H9 (cell line): ENCODE measurements at regions not wholly inside any gene's neighbourhood (a gene's known extent, or its start where the extent isn't known, plus 50 kb on each side); places are given as distances from the start of the nearest gene placed in this dataset.

Source experiments
- DNase-seq: peaks from one replicate; pipeline ENCODE4 v3.0.0-alpha.2; 2017
- H2AFZ ChIP-seq: one replicate; pipeline ENCODE4 v1.6.1; 2013; ENCODE audit warnings: mild to moderate bottlenecking, low read length, control low read depth, moderate library complexity
- H2AK5ac ChIP-seq: 2 replicates; pipeline ENCODE4 v1.6.1; 2013; ENCODE audit warnings: low read length, control low read depth, mixed read lengths; ENCODE audit not compliant: insufficient read length
- H2BK120ac ChIP-seq: one replicate; pipeline ENCODE4 v1.6.1; 2013; ENCODE audit warnings: low read depth, mild to moderate bottlenecking, low read length, control low read depth, inconsistent platforms; ENCODE audit not compliant: poor library complexity, severe bottlenecking
- H2BK12ac ChIP-seq: 2 replicates; pipeline ENCODE4 v1.6.1; 2013; ENCODE audit warnings: low read length, control low read depth, mixed read lengths, low read depth; ENCODE audit not compliant: insufficient read length
- H2BK15ac ChIP-seq: 2 replicates; pipeline ENCODE4 v1.6.1; 2013; ENCODE audit warnings: low read depth, low read length, control low read depth
- H2BK20ac ChIP-seq: one replicate; pipeline ENCODE4 v1.6.1; 2013; ENCODE audit warnings: low read depth, mild to moderate bottlenecking, low read length, control low read depth, inconsistent platforms; ENCODE audit not compliant: poor library complexity, severe bottlenecking
- H2BK5ac ChIP-seq: 2 replicates; pipeline ENCODE4 v1.6.1; 2013; ENCODE audit warnings: low read length, control low read depth, mixed read lengths; ENCODE audit not compliant: insufficient read length
- H3K14ac ChIP-seq: 2 replicates; pipeline ENCODE4 v1.6.1; 2013; ENCODE audit warnings: low read length, control low read depth; ENCODE audit not compliant: insufficient read depth
- H3K18ac ChIP-seq: 2 replicates; pipeline ENCODE4 v1.6.1; 2013; ENCODE audit warnings: low read depth, mild to moderate bottlenecking, mixed read lengths, low read length, control low read depth; ENCODE audit not compliant: insufficient read length
- H3K23ac ChIP-seq: 2 replicates; pipeline ENCODE4 v1.6.1; 2013; ENCODE audit warnings: low read length, control low read depth, mixed read lengths, low read depth; ENCODE audit not compliant: insufficient read length
- H3K23me2 ChIP-seq: 2 replicates; pipeline ENCODE4 v1.6.1; 2013; ENCODE audit warnings: low read depth, mild to moderate bottlenecking, mixed read lengths, low read length, control low read depth; ENCODE audit not compliant: insufficient read length, poor library complexity, severe bottlenecking
- H3K27ac ChIP-seq: 2 replicates; pipeline ENCODE4 v1.5.1; 2013; ENCODE audit warnings: low read length, control low read depth, mixed read lengths, low read depth; ENCODE audit not compliant: insufficient read length
- H3K27me3 ChIP-seq: 2 replicates; pipeline ENCODE4 v1.6.1; 2013; ENCODE audit warnings: low read length, control low read depth, inconsistent platforms; ENCODE audit not compliant: insufficient read depth
- H3K4ac ChIP-seq: 2 replicates; pipeline ENCODE4 v1.6.1; 2013; ENCODE audit warnings: low read depth, mild to moderate bottlenecking, control low read depth, inconsistent platforms, low read length, moderate library complexity
- H3K4me1 ChIP-seq: 2 replicates; pipeline ENCODE4 v1.6.1; 2013; ENCODE audit warnings: low read length, control low read depth, inconsistent platforms; ENCODE audit not compliant: insufficient read depth
- H3K4me2 ChIP-seq: 2 replicates; pipeline ENCODE4 v1.6.1; 2013; ENCODE audit warnings: low read length, control low read depth, mixed read lengths; ENCODE audit not compliant: insufficient read length, insufficient read depth
- H3K56ac ChIP-seq: 2 replicates; pipeline ENCODE4 v1.6.1; 2013; ENCODE audit warnings: low read depth, mild to moderate bottlenecking, mixed read lengths, low read length, control low read depth; ENCODE audit not compliant: insufficient read length
- H3K79me1 ChIP-seq: 2 replicates; pipeline ENCODE4 v1.6.1; 2013; ENCODE audit warnings: low read depth, mild to moderate bottlenecking, moderate library complexity, low read length, control low read depth, inconsistent platforms; ENCODE audit not compliant: insufficient read depth, poor library complexity, severe bottlenecking
- H3K79me2 ChIP-seq: 2 replicates; pipeline ENCODE4 v1.6.1; 2013; ENCODE audit warnings: low read length, control low read depth, inconsistent platforms; ENCODE audit not compliant: insufficient read depth
- H3K9ac ChIP-seq: 2 replicates; pipeline ENCODE4 v1.6.1; 2013; ENCODE audit warnings: low read length, control low read depth, mixed read lengths; ENCODE audit not compliant: insufficient read length; ENCODE audit errors: extremely low read depth
- H3K9me3 ChIP-seq: one replicate; pipeline ENCODE4 v1.6.1; 2013; ENCODE audit warnings: low read depth, low read length, inconsistent platforms; ENCODE audit not compliant: control insufficient read depth
- H3T11ph ChIP-seq: one replicate; pipeline ENCODE4 v1.6.1; 2013; ENCODE audit warnings: mild to moderate bottlenecking, low read length, control low read depth, inconsistent platforms
- H4K20me1 ChIP-seq: one replicate; pipeline ENCODE4 v1.6.1; 2013; ENCODE audit not compliant: control insufficient read depth, insufficient read length, insufficient read depth
- H4K5ac ChIP-seq: 2 replicates; pipeline ENCODE4 v1.6.1; 2013; ENCODE audit warnings: low read depth, mild to moderate bottlenecking, mixed read lengths, low read length, control low read depth; ENCODE audit not compliant: insufficient read length
- H4K8ac ChIP-seq: replicated peaks from 2 replicates; pipeline ENCODE4 v1.6.1; 2013; ENCODE audit warnings: low read length, control low read depth, mixed read lengths, low read depth; ENCODE audit not compliant: insufficient read length
- H4K91ac ChIP-seq: 2 replicates; pipeline ENCODE4 v1.6.1; 2013; ENCODE audit warnings: low read depth, mild to moderate bottlenecking, moderate library complexity, mixed read lengths, low read length, control low read depth; ENCODE audit not compliant: insufficient read length
- H3K27ac Mint-ChIP-seq, 3 experiments: 2 replicates in 2 of 3; 3 replicates in 1 of 3; pipeline ENCODE4 v1.8.0; 2020 to 2021; ENCODE audit warnings: mixed read lengths in 3 of 3, mild to moderate bottlenecking in 1 of 3, moderate library complexity in 1 of 3
- H3K27me3 Mint-ChIP-seq: 2 replicates; pipeline ENCODE4 v1.8.0; 2021; ENCODE audit warnings: low read depth, mild to moderate bottlenecking, moderate library complexity, mixed read lengths
- H3K36me3 Mint-ChIP-seq, 3 experiments: 2 replicates in 2 of 3; 3 replicates in 1 of 3; pipeline ENCODE4 v1.8.0; 2020 to 2021; ENCODE audit warnings: low read depth in 3 of 3, mixed read lengths in 3 of 3; ENCODE audit not compliant: insufficient read depth in 1 of 3
- H3K4me1 Mint-ChIP-seq, 2 experiments: 2 replicates each; pipeline ENCODE4 v1.8.0; 2020; ENCODE audit warnings: mixed read lengths in 2 of 2
- H3K4me3 Mint-ChIP-seq, 2 experiments: 2 replicates in 1 of 2; 3 replicates in 1 of 2; pipeline ENCODE4 v1.8.0; 2020 to 2021; ENCODE audit warnings: mild to moderate bottlenecking in 2 of 2, mixed read lengths in 2 of 2, moderate library complexity in 1 of 2
- H3K9me3 Mint-ChIP-seq, 2 experiments: 2 replicates in 1 of 2; 3 replicates in 1 of 2; pipeline ENCODE4 v1.8.0; 2020; ENCODE audit warnings: mild to moderate bottlenecking in 2 of 2, mixed read lengths in 2 of 2, moderate library complexity in 1 of 2
- CTCF ChIP-seq: fragments of 200-600 bp; sonication (generic); conservative IDR thresholded peaks from 3 replicates; pipeline ENCODE4 v1.8.0; 2021; ENCODE audit warnings: antibody characterized with exemption, mild to moderate bottlenecking
- WGBS: extraction: QIAGEN DNeasy Blood & Tissue Kit; methylation state at CpG from one replicate; pipeline ENCODE4 v1.1.7; 2013; ENCODE audit warnings: missing lambda C conversion rate, low lambda C conversion rate, mixed read lengths; ENCODE audit not compliant: insufficient read length; ENCODE audit errors: extremely low coverage; 5-methylcytosine and 5-hydroxymethylcytosine counted together

GRCh38 chr16:73317321-73317857, 269.5 kb upstream of the ZFHX3 start:
- H4K8ac ChIP-seq: no peak overlapping the region
- H3K79me1 ChIP-seq: no peaks in the 10 kb centered on the region
- no peak overlapping the region for H3K14ac ChIP-seq
- no peak overlapping the region for H4K5ac ChIP-seq
- no peaks in the 10 kb centered on the region for H3K4me1 ChIP-seq
- no peak overlapping the region for H3K18ac ChIP-seq
- H3K27ac Mint-ChIP-seq: no peak overlapping the region
- no peak overlapping the region for H2BK12ac ChIP-seq
- H2AFZ ChIP-seq: no peak overlapping the region
- no peak for TF ChIP-seq CTCF
- peaks cover 0 to 5% of the 10 kb centered on the region in 2 experiments; a peak in 4 of 5 replicates for H3K9me3 Mint-ChIP-seq
- H3K23ac ChIP-seq: no peak overlapping the region
- no peak overlapping the region for H3K56ac ChIP-seq
- H3K27me3 Mint-ChIP-seq: no peaks in the 10 kb centered on the region
- no peaks in the 10 kb centered on the region for H3K79me2 ChIP-seq
- no CpG with 5 or more reads among the region's 12 CpGs for WGBS
- no peak overlapping the region for H3K4ac ChIP-seq
- no peaks in the 10 kb centered on the region for H3K27me3 ChIP-seq
- H3K4me3 Mint-ChIP-seq: no peak overlapping the region
- H2BK15ac ChIP-seq: no peak overlapping the region
- H3K9me3 ChIP-seq: no peaks in the 10 kb centered on the region
- no peak overlapping the region for H3K9ac ChIP-seq
- peaks cover 0 to 7% (median 0%) of the 10 kb centered on the region in 3 experiments; a peak in 1 of 7 replicates for H3K36me3 Mint-ChIP-seq
- H4K20me1 ChIP-seq: no peaks in the 10 kb centered on the region
- no peaks in the 10 kb centered on the region for H3K23me2 ChIP-seq
- no peak overlapping the region for H4K91ac ChIP-seq
- no peak overlapping the region for H2BK20ac ChIP-seq
- no peak overlapping the region for H3K4me2 ChIP-seq
- H3K4me1 Mint-ChIP-seq: peaks cover 9% of the 10 kb centered on the region in 2 experiments; a peak in 3 of 4 replicates
- H2BK120ac ChIP-seq: no peak overlapping the region
- no peak overlapping the region for H3T11ph ChIP-seq
- DNase-seq: no peak
- H2BK5ac ChIP-seq: no peak overlapping the region
- no peak overlapping the region for H2AK5ac ChIP-seq
- no peak overlapping the region for H3K27ac ChIP-seq
